ENCODE measurements at regions not wholly inside any gene's neighbourhood (a gene's known extent, or its start where the extent isn't known, plus 50 kb on each side); places are given as distances from the start of the nearest gene placed in this dataset.
"Not testable (repeated sequence)": the region's sequence is repeated elsewhere in the genome, so short reads cannot be mapped to it uniquely, and the experiment has no call there.

GRCh38 chr17:63039899-63040602 is 74.0 kb downstream of the TANC2 start:
- no peak overlapping the region for H3K4me3 ChIP-seq
- no peak for DNase-seq

GRCh38 chr17:63040816-63041215 is 74.8 kb downstream of the TANC2 start:
- TF ChIP-seq, protein P1, sequence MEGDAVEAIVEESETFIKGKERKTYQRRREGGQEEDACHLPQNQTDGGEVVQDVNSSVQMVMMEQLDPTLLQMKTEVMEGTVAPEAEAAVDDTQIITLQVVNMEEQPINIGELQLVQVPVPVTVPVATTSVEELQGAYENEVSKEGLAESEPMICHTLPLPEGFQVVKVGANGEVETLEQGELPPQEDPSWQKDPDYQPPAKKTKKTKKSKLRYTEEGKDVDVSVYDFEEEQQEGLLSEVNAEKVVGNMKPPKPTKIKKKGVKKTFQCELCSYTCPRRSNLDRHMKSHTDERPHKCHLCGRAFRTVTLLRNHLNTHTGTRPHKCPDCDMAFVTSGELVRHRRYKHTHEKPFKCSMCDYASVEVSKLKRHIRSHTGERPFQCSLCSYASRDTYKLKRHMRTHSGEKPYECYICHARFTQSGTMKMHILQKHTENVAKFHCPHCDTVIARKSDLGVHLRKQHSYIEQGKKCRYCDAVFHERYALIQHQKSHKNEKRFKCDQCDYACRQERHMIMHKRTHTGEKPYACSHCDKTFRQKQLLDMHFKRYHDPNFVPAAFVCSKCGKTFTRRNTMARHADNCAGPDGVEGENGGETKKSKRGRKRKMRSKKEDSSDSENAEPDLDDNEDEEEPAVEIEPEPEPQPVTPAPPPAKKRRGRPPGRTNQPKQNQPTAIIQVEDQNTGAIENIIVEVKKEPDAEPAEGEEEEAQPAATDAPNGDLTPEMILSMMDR (IDR thresholded peaks at IDR 0.05): no peak
- intact Hi-C loops (cut with DNase I; ENCODE audit: low total_unique reads): no loop called here
- no peaks in the 10 kb centered on the region for H3K36me3 ChIP-seq

More at GRCh38 chr17:63039899-63040602, 74.0 kb downstream of the TANC2 start:
- Histone ChIP-seq H3K4me1 (peaks cover 0 to 8% (median 0%) of the 10 kb centered on the region in 4 donors), H3K9me3 (no peaks in the 10 kb centered on the region), H3K27me3 (no peaks in the 10 kb centered on the region), H3K27ac (no peak overlapping the region), H3K36me3 (no peaks in the 10 kb centered on the region)
- TF ChIP-seq, protein P1 (IDR thresholded peaks at IDR 0.05): no peak
- intact Hi-C loops (cut with DNase I; ENCODE audit: low total_unique reads): no loop called here

DNA sequence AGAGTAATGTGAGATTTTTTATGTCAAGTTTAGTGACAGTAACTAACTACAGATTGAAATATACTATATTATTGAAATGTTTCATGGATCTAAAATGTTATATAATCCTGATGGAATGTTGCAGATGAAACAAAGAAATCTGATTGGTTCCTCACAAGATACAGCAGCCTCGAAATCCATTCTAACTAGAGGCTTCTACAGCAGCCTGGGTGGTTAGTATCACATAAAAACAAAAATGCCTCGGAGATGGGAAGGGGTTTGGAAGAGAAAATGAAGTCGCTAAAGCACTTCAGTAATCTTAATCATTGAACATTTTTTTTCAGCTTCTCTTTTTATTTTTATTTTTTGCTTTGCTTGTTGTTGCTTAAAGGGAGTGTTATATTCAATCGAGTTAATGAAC is 75.2 kb downstream of the TANC2 start:
- peaks cover 0 to 8% (median 0%) of the 10 kb centered on the region in 4 donors for H3K4me1 ChIP-seq
- H3K4me3 ChIP-seq: no peak overlapping the region
- TF ChIP-seq, protein P1 (IDR thresholded peaks at IDR 0.05): no peak
- H3K36me3 ChIP-seq: no peaks in the 10 kb centered on the region
- DNase-seq: no peak
- H3K27ac ChIP-seq: no peak overlapping the region
- H3K9me3 ChIP-seq: no peaks in the 10 kb centered on the region
- H3K27me3 ChIP-seq: no peaks in the 10 kb centered on the region
- intact Hi-C loops (cut with DNase I; ENCODE audit: low total_unique reads): no loop called here

More at GRCh38 chr17:63040816-63041215, 74.8 kb downstream of the TANC2 start:
- Histone ChIP-seq H3K4me3 (no peak overlapping the region), H3K9me3 (no peaks in the 10 kb centered on the region), H3K27me3 (no peaks in the 10 kb centered on the region), H3K27ac (no peak overlapping the region), H3K4me1 (peaks cover 0 to 8% (median 0%) of the 10 kb centered on the region in 4 donors)
- no peak for DNase-seq

DNA sequence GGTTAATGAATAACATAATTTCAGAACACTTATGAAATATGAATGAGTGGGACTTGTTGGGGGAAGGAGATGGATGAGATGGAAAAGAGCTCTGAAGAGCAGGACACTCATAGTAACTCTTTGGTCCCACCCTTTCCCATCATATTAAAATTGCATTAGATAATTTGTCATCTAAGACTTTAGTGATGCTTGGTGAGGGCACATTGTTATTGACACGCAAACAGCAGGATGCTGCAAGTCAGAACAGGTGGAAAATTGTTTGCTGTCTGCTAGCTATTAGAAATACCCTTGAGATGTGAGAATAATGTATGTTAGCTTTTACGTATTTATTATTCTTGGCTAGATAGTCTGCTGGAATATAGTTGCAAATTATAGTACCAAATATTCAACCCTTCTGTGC is 75.7 kb downstream of the TANC2 start:
- Histone ChIP-seq H3K4me3 (no peak overlapping the region), H3K36me3 (no peaks in the 10 kb centered on the region), H3K4me1 (peaks cover 0 to 8% (median 0%) of the 10 kb centered on the region in 4 donors), H3K27ac (no peak overlapping the region), H3K9me3 (no peaks in the 10 kb centered on the region), H3K27me3 (no peaks in the 10 kb centered on the region)
- DNase-seq: no peak
- TF ChIP-seq, protein P1 (IDR thresholded peaks at IDR 0.05): no peak
- intact Hi-C loops (cut with DNase I; ENCODE audit: low total_unique reads): no loop called here

GRCh38 chr17:63042256-63042812 is 76.3 kb downstream of the TANC2 start:
- Histone ChIP-seq H3K27me3 (no peaks in the 10 kb centered on the region), H3K4me1 (peaks cover 0 to 8% (median 0%) of the 10 kb centered on the region in 4 donors), H3K36me3 (no peaks in the 10 kb centered on the region), H3K9me3 (no peaks in the 10 kb centered on the region), H3K27ac (no peak overlapping the region), H3K4me3 (no peak overlapping the region)
- TF ChIP-seq, protein P1 (IDR thresholded peaks at IDR 0.05): no peak
- intact Hi-C loops (cut with DNase I; ENCODE audit: low total_unique reads): no loop called here
- no peak for DNase-seq

- H3K27me3 ChIP-seq; H3K36me3 ChIP-seq; intact Hi-C loops (cut with DNase I; ENCODE audit: low total_unique reads); H3K4me1 ChIP-seq; DNase-seq; H3K9me3 ChIP-seq; H3K4me3 ChIP-seq; H3K27ac ChIP-seq: not testable (repeated sequence)
Measured at GRCh38 chr17:63057560-63057959, 91.5 kb downstream of the TANC2 start.

All from tibial artery (tissue), 4 donors.